ENCODE measurements at regions not wholly inside any gene's neighbourhood (a gene's known extent, or its start where the extent isn't known, plus 50 kb on each side); places are given as distances from the start of the nearest gene placed in this dataset.

- no peak for ATAC-seq
- TF ChIP-seq ISL1 (CRISPR knock-in tag; IDR thresholded peaks at IDR 0.05) (peak; percentile 32; the same call in 1 of the 2 replicates), ZNF565 (CRISPR knock-in tag; conservative IDR thresholded peaks at IDR 0.05; ENCODE audit: low read depth) (no peak)
These were observed 513.3 kb upstream of the CCDC196 start for GRCh38 chr14:65972891-65973290.

- no peak for ATAC-seq
- TF ChIP-seq OSR1 (CRISPR knock-in tag; IDR thresholded peaks at IDR 0.05): no peak
These were observed 510.3 kb upstream of the CCDC196 start for GRCh38 chr14:65975865-65976264.

DNA sequence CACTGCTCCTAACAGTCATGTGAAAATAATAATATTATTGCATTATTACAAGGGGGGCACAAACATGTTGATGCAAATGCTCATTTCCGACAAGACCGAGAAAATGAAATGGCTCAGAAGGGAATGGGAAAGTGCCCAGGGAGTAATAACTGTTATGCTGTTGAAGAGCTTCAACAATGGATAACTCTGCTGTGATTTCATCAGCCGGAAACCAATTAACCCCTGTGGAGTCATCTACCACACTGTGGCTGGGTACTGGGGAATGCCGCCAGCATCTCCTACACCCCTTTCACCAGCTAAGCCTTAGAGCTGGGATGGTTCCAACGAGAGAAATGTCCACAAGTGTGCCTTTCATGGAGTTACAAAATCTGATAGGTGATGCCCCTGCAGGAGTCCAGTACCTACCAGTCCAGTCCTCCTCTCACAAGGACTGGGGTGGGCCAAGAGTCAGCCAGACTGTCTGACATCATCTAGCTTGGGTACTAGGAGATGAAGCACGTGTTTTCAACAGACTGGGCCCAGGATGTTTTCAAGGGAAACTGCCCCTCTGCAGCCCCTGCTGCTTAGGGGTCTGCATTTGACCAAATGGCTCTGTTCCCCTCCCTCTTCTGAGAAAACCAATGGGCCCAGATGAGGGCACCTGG lies 509.3 kb upstream of the CCDC196 start:
- ATAC-seq: no peak
- no peak for TF ChIP-seq CSDC2 (CRISPR knock-in tag; IDR thresholded peaks at IDR 0.05)
- no peak for TF ChIP-seq ZFP3 (CRISPR knock-in tag; IDR thresholded peaks at IDR 0.05)
- TF ChIP-seq TSHZ2 (CRISPR knock-in tag; IDR thresholded peaks at IDR 0.05): no peak
- no peak for TF ChIP-seq BACH2 (CRISPR knock-in tag; IDR thresholded peaks at IDR 0.05; ENCODE audit: borderline replicate concordance)
- no peak for TF ChIP-seq ZNF565 (CRISPR knock-in tag; conservative IDR thresholded peaks at IDR 0.05; ENCODE audit: low read depth)
- TF ChIP-seq PPARA (CRISPR knock-in tag; IDR thresholded peaks at IDR 0.05; ENCODE audit: borderline replicate concordance): no peak
- TF ChIP-seq ISL1 (CRISPR knock-in tag; IDR thresholded peaks at IDR 0.05): no peak
- no peak for TF ChIP-seq PATZ1 (CRISPR knock-in tag; IDR thresholded peaks at IDR 0.05; ENCODE audit: borderline replicate concordance)

- TF ChIP-seq ZNF8 (CRISPR knock-in tag; IDR thresholded peaks at IDR 0.05) (no peak), ZNF565 (CRISPR knock-in tag; conservative IDR thresholded peaks at IDR 0.05; ENCODE audit: low read depth) (no peak), ARNTL (CRISPR knock-in tag; IDR thresholded peaks at IDR 0.05; ENCODE audit: borderline replicate concordance, low read depth) (no peak), ESRRG (CRISPR knock-in tag; IDR thresholded peaks at IDR 0.05) (no peak), ISL1 (CRISPR knock-in tag; IDR thresholded peaks at IDR 0.05) (no peak), TCF4 (CRISPR knock-in tag; IDR thresholded peaks at IDR 0.05; ENCODE audit: borderline replicate concordance) (no peak), PPARA (CRISPR knock-in tag; IDR thresholded peaks at IDR 0.05; ENCODE audit: borderline replicate concordance) (no peak), GLIS3 (CRISPR knock-in tag; IDR thresholded peaks at IDR 0.05) (no peak), PATZ1 (CRISPR knock-in tag; IDR thresholded peaks at IDR 0.05; ENCODE audit: borderline replicate concordance) (no peak), OSR1 (CRISPR knock-in tag; IDR thresholded peaks at IDR 0.05) (no peak)
- TF ChIP-seq, protein P1, sequence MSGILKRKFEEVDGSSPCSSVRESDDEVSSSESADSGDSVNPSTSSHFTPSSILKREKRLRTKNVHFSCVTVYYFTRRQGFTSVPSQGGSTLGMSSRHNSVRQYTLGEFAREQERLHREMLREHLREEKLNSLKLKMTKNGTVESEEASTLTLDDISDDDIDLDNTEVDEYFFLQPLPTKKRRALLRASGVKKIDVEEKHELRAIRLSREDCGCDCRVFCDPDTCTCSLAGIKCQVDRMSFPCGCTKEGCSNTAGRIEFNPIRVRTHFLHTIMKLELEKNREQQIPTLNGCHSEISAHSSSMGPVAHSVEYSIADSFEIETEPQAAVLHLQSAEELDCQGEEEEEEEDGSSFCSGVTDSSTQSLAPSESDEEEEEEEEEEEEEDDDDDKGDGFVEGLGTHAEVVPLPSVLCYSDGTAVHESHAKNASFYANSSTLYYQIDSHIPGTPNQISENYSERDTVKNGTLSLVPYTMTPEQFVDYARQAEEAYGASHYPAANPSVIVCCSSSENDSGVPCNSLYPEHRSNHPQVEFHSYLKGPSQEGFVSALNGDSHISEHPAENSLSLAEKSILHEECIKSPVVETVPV (CRISPR knock-in tag; IDR thresholded peaks at IDR 0.05): no peak
- no peak for ATAC-seq
These were observed 504.9 kb upstream of the CCDC196 start for GRCh38 chr14:65981192-65981843.

GRCh38 chr14:65986041-65986440 lies 500.1 kb upstream of the CCDC196 start:
- ATAC-seq: no peak
- no peak for TF ChIP-seq ZC3H10 (CRISPR knock-in tag; IDR thresholded peaks at IDR 0.05)
- no peak for TF ChIP-seq PPARA (CRISPR knock-in tag; IDR thresholded peaks at IDR 0.05; ENCODE audit: borderline replicate concordance)
- TF ChIP-seq, protein P1 (CRISPR knock-in tag; IDR thresholded peaks at IDR 0.05): no peak
- no peak for TF ChIP-seq OSR1 (CRISPR knock-in tag; IDR thresholded peaks at IDR 0.05)
- no peak for TF ChIP-seq ZNF70 (CRISPR knock-in tag; IDR thresholded peaks at IDR 0.05)
- TF ChIP-seq TSHZ2 (CRISPR knock-in tag; IDR thresholded peaks at IDR 0.05): no peak
- no peak for TF ChIP-seq ARNTL (CRISPR knock-in tag; IDR thresholded peaks at IDR 0.05; ENCODE audit: borderline replicate concordance, low read depth)
- TF ChIP-seq ZNF565 (CRISPR knock-in tag; conservative IDR thresholded peaks at IDR 0.05; ENCODE audit: low read depth): no peak
- no peak for TF ChIP-seq CSDC2 (CRISPR knock-in tag; IDR thresholded peaks at IDR 0.05)

Data from SK-N-SH treated with all-trans-retinoic acid at 6 μM for 48 hours (cell line).